LHCN-M2 (cell line): ENCODE measurements at regions not wholly inside any gene's neighbourhood (a gene's known extent, or its start where the extent isn't known, plus 50 kb on each side); places are given as distances from the start of the nearest gene placed in this dataset.
A peak's percentile ranks its signal among the peaks of the same experiment; 100 is the strongest.
"Not testable (repeated sequence)": the region's sequence is repeated elsewhere in the genome, so short reads cannot be mapped to it uniquely, and the experiment has no call there.

Source experiments
- DNase-seq: peaks from one replicate; pipeline ENCODE4 v3.0.0-alpha.2; 2012; ENCODE audit warnings: low read depth

DNA sequence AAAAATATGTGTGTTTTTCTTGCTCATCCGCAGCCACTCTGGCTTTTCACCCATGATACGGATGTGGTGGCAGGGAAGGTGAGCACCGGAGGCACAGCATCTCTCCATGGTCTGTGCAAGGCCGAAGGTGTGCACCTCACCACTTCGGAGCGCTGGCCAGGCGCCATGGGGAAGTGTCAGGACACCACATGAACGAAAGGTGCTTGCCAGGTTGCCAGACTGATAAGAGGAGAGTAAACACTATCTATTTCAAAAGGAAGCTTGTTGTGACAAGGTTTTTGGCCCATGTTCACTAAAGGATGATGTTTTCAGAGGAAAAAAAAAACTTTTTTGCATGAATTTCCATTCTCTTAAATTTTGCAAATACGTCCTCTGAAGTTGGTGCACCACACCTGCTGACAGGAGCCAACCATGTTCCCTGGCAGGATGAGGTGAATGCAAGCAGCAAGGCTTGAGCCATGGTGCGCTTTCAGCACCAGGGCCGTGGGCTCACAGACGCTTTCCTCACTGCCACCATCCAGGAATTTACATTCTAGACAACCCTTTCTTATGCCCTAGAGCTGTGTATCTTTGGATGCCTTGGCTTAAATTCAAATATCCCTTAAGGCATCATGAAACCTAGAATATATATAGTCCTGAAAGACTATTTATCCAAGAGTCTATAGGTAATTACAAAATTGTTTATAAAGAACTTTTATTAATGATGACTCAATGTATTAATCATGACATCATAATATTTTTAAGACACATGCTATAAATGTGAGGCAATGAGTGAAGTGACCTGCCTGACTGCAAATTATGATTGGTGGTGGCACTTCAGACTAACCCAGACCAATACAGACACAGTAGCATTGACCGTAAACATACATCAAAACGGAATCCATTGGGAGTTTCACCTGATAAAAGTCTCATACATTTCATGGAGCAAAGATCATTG is 234.5 kb downstream of the TFAP2A start:
- DNase-seq: no peak

DNA sequence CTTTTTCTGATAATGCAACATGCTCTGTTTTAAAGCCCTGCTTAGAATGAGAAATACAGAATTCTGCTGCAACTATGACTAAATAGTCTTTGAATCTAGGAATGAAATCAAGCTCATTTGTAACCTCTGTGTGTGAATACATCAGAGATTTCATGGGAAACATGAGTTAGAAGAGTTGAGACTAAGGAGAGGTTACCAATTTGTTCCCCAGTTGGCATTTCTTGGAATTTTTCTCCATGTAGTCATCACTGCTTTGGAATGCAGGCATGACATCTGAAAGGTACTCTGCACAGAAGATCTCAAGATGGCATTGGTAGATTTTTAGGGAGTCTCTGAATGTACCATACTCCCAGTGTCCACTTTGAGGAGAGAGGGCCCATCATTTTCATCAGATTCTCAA is 237.2 kb downstream of the TFAP2A start:
- DNase-seq: peak; percentile 61

DNA sequence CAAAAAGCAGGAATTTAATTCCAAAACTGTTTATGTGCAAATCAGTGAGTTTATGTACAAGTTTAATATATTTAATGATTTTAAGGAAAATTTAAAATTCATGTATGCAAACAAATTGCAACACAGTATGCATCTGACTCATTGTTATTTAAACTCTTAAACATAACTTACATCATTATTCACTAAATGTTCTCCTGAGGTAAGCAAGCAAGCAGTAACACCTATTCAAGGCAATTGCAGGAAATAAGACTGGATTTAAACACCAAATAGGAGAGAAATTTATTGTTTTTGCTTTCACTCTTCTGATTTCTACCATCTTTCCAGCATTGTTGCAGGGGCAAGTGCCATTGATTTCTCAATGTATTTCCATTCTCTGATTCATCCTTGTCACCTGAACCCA is 239.5 kb downstream of the TFAP2A start:
- no peak for DNase-seq

DNA sequence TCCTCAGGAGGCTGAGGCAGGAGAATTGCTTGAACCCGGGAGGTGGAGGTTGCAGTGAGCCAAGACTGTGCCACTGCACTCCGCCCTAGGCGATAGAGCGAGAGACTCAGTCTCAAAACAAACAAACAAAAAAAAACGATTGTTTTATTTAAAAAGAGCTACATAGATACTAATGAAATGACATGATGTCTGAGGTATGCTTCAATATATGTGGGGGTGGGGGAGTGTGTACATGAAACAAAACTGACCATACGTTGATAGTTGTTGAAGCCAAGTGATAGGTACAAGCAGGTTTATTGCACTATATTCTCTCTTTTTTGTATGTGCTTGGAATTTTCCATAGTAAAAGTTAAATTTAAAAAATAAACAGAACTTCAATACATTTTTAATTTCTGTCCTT is 240.1 kb downstream of the TFAP2A start:
- no peak for DNase-seq

DNA sequence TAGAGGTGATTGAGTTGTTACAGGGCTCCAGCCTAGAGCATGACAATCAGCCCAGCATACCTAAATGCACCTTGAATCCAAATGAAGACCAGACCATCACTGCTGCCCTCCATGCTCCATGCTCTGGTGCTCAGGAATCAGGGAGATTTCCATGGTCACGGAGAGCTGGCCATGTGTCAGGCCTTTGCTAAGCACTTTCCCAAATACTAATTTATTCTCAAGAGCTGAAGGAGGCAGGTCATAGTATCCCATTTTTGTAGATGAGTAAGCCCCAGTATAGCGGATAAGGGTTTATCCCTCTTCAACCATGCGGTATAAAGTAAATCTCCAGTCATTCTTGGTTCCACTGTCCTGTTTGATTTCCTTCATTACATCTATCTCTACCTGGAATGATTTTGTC is 240.8 kb downstream of the TFAP2A start:
- DNase-seq: no peak

DNA sequence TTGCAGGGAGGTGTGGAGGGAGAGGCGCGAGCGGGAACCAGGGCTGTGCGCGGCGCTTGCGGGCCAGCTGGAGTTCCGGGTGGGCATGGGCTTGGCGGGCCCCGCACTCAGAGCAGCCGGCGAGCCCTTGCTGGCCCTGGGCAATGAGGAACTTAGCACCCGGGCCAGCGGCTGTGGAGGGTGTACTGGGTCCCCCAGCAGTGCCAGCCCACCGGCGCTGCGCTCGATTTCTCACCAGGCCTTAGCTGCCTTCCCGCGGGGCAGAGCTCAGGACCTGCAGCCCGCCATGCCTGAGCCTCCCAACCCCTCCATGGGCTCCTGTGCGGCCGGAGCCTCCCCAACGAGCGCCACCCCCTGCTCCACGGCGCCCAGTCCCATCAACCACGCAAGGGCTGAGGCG is 243.2 kb downstream of the TFAP2A start:
- DNase-seq: not testable (repeated sequence)

DNA sequence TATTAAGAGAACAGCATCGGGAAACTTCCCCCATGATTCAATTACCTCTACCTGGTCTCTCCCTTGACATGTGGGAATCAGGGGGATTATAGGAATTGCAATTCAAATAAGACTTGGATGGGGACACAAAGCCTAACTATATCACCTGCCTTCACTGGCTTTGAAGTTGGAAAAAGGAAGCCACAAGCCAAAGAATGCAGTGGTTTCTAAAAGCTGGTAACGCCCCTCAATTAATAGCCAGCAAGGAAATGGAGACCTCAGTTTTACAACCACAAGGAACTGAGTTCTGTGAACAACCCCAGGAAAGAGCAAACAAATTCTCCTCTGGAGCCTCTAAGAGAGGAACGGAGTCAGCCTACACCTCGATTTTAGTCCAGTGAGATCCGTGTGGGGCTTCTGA is 244.1 kb downstream of the TFAP2A start:
- no peak for DNase-seq

DNA sequence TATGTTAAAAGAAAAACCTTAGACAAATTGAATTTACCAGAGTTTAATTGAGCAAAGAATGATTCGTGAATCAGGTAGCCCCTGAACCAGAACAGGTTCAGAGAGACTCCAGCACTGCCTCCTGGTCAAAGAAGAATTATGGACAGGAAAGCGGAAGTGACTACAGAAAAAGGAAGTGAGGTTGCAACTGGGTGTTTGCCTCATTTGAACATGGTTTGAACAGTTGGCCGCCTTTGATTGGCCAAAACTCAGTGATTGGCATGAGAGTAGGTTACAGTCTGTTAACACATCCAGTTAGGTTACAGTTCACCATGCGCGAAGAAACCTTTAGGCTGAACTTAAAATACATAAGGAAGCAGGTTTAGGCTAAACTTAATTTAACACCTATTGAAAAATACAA is 248.8 kb downstream of the TFAP2A start:
- DNase-seq: no peak

DNA sequence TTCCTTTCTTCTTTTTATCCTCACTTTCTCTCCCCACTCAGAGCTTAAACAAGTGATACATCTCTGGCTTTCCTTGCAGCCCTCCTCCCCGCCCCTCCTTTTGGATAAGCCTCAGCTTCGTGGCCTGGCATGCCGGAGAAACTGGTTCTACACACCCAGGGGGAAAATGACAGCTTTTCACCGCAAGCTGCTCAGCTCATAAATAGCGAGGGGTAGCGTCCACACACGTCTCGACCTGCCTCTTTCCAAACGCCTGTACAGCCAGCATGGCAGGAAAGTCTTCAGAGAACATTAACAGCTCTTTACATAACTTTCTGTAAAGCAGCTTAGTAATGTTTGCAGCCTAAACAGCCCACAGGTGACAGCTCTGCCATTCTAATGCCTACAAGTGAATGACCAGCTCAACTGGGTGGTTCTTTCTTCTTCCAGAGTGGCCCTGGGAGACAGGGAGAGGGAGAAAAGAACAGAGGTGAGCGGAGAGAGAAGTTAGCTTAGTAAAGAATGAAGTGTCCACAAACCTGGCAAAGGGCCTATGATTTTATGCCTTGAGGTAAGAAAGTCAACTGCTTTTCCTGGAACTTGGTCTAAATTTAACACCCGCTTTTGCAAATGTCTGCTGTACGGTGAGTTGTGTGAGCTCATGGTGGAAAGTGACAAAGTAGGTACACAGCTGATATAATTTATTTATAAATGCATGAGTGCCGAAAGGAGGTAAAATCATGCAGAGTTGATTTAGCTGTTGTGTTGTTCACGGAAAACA is 251.5 kb downstream of the TFAP2A start:
- no peak for DNase-seq

DNA sequence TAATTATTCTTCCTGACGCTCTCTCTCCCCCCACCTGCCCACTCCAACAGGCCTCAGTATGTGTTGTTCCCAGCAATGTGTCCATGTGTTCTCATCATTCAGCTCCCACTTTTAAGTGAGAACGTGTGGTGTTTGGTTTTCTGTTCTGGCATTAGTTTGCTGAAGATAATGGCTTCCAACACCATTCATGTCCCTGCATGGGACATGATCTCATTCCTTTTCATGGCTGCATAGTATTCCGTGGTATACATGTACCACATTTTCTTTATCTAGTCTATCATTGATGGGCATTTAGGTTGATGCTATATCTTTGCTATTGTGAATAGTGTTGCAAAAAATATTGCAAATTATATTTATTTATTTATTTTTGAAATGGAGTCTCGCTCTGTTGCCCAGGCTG is 258.0 kb downstream of the TFAP2A start:
- no peak for DNase-seq

DNA sequence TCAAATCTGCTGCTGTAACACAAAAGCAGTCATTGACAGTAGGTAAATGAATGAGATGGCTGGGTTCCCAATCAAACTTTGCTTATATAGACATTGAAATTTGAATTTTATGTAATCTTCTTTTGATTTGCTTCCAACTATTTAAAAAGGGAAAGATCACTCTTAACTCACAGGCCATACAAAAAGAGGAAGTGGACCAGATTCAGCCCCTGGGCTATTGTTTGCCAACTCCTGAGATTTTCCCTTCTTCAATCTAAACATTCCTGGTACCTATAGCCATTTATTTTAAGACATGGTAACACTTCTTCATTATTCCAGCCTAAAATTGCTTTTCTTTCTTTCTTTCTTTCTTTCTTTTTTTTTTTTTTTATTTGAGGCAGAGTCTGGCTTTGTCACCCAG is 260.6 kb downstream of the TFAP2A start:
- DNase-seq: no peak

DNA sequence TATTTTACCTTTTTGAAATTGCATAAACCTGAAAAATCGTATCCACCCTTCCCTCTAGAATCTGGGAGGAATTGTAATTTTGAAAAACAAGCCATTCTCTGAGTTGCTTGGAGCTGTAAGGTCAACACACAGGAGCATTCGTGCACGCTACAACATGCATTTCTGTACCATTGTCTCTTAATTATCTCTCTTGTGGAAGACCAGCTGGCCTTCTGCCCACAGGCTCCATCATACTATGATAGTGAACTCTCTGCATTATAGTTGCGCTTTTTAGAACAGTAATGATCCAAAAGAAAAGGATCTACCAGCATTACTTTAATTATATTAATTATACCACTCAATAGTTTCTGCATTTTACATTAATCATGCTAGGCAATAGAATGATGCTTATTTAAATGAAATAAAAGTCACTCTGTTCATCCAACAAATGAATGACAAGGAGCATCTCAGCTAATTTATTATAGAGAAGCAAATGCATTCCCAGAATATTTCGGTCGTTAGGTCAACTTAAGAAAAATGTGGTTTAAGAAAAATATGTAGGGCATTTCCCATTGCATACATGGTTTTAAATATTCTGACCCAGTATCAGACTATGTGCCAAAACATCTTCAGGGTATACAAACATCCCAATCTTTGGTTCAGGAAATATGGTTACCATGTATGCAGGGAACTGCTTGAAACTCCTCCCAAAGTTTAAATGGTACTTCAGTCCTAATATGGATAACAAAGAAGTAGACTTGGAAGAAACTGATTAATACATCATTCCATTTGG is 263.5 kb downstream of the TFAP2A start:
- peak; percentile 27 for DNase-seq

DNA sequence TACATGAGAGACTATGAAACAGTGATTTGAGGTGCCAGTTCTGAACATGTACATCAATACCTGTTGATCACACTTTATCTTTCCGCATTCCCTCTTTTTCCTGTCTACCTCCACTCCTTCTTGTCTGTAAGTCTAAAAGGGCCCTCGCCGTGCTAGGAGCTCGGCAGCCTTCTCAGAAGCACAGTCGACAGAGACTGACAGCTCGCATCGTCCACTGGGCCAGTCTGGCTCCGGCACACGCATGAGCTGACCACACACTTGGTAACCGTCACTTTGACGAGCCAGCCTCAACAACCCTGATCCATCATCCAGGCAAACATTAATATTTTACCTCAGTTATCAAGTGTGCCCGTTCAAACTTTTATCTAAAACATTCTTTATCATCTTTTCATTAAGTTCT is 265.3 kb downstream of the TFAP2A start:
- no peak for DNase-seq

DNA sequence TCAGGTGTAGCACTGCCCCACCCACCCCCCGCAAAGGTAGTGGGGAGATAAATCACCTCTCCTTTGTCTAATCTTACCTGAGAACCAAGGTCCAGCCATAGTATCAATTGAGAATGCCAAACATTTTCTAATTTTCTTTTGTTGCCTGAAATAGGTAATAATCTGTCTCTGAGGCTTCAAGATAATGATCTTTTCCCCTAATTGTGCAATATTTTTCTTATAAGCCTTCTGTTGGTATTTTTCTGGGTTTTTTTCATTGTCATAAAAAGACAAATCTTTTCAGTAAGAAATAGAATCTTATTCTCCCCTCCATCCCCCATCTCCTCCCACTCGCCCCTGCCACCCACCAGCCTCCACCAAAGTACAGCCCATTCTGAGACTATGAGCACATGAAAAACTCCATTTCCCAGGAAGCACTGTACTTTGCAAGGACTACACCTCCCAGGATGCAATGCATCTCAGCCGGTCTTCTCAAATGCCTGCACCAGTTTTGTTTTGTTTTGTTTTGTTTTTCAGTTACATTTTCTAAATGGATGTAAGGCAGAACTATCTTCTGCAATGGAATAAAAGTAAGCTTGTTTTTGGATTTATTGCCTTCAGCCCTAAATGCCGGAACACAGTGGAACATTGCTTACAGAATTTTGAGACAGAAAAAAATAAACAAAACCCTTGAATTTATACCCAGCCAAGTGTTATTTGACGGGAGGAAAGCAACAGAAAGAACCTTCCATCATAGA is 268.0 kb downstream of the TFAP2A start:
- DNase-seq: peak; percentile 55

DNA sequence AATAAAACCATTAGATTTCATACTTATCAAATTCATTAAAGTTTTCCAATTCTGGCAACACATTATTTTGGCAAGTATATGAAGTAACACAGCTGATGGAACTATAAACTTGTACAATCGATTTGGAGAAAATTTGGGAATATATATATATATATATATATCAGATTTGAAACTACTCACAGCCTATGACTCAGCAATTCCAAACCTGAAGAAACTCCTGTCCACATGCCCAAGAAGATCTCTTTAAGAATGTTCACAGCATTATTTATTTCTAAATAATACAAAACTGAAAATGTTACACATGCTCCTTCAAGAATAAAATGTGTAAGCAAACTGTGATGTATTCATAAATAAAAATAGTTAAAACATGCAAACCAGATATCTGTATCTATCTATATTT is 270.1 kb downstream of the TFAP2A start:
- no peak for DNase-seq

DNA sequence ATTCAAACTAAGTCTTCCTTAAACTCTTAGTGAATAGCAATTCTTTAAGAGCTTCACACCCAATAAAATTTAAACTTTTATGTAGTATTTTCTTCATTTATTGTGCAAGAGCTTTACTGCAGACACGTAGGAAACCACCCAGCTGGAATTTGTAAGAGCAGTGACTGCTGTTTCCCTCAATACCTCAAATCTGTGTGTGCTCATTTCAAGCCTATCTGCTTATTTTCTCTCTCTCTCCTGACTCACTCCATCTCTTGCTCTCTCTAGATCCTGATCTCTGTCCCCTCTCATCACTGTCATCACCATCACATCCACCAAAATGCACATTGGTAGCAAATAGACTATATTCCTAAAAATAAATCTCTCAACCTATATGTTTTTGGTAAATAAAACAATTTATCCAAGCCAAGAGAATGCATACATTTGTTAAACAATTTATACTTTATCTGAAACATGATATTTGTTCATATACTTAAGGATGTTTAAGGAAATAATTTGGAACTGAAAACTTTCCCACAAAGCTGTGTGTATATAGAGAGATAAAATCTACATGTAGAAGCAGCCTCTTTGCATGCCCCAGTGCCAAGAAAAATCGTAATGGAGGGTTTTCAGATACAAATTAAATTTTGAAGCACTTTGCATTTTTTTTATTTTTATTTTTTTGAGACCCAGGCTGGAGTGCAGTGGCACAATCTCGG is 273.0 kb downstream of the TFAP2A start:
- peak; percentile 4 for DNase-seq

DNA sequence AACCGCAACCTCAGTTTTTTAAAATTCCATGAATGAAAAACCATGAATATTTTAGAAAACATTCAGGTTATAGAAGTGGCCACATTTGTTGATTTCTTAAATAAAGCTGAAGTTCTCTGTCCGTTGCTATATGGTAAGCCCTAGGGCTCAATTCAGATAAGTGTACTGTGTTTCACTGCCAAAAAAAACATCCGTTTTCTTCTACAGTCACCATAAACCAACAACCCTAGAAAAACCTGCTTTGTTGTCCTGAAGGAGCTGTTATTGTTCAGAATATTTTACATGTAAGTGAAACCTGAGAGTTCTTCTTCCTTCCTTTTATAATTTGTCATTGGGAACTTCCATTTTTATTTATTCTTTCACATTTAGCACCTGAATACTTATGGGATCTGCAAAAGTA is 274.1 kb downstream of the TFAP2A start:
- DNase-seq: peak; percentile 20

DNA sequence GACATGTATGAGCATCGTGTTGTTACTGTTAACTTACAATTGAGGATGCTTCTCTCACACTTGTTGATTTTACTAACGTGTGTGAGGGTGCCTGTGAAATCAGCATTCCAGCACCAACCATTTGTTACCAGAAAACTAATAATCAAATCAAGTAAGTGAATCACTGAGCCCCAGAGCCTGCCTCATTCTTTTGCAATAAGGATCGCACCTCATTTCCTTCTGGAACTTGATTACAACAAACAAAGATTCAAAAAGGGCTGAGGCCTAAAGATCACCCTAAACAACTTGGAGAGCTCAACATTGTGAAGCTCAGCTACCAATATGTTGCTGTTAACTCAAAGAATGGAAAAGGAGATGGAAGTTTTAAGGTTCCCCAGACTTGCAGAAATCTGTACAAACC is 274.7 kb downstream of the TFAP2A start:
- DNase-seq: no peak

DNA sequence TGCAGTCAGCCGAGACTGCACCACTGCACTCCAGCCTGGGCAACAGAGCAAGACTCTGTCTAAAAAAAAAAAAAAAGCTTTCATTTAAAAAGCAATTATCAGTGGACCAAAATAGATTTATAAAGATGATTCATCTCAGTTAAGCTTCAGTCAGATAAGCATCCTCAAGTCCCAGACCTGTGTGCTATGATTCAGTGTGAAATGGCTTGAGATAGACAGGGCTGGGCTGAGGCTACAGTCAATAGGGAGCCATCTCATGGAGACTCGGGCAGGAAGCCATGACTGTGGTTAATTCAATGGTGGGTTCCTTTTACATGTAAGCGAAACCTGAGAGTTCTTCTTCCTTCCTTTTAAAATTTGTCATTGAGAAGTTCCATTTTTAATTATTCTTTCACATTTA is 276.0 kb downstream of the TFAP2A start:
- peak; percentile 54 for DNase-seq

DNA sequence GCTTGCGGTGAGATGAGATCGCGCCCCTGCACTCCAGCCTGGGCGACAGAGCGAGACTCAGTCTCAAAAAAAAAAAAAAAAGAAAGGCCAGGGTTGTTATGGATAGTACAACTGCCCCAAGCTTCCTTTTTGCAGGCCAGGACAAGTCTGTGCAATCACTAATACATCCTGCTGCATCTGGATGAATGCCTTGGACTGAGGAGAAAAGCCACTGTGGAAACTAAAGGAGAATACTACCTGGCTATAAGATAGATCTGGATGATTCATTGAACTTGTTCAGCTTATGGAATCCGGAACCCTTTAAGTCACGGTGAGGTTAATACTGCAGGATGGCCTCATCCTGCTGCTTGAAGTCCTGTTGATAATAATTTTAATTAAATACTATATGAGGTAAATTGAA is 278.2 kb downstream of the TFAP2A start:
- DNase-seq: no peak

DNA sequence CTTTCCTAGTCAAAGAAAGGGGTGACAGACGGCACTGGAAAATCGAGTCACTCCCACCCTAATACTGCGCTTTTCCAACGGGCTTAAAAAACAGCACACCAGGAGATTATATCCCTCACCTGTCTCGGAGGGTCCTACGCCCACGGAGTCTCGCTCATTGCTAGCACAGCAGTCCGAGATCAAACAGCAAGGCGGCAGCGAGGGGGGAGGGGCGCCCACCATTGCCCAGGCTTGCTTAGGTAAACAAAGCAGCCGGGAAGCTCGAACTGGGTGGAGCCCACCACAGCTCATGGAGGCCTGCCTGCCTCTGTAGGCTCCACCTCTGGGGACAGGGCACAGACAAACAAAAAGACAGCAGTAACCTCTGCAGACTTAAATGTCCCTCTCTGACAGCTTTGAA is 280.7 kb downstream of the TFAP2A start:
- not testable (repeated sequence) for DNase-seq
